ENCODE measurements at regions not wholly inside any gene's neighbourhood (a gene's known extent, or its start where the extent isn't known, plus 50 kb on each side); places are given as distances from the start of the nearest gene placed in this dataset.

GRCh38 chr5:104815212-104815611, 1252.6 kb upstream of the NUDT12 start:
- no peak for TF ChIP-seq ZFP3 (CRISPR knock-in tag; IDR thresholded peaks at IDR 0.05)
- no peak for TF ChIP-seq RARB (CRISPR knock-in tag; IDR thresholded peaks at IDR 0.05)
- TF ChIP-seq ZNF70 (CRISPR knock-in tag; IDR thresholded peaks at IDR 0.05): no peak
- no peak for TF ChIP-seq TCF4 (CRISPR knock-in tag; IDR thresholded peaks at IDR 0.05; ENCODE audit: borderline replicate concordance)
- no peak for TF ChIP-seq ZC3H10 (CRISPR knock-in tag; IDR thresholded peaks at IDR 0.05)
- TF ChIP-seq, protein P1, sequence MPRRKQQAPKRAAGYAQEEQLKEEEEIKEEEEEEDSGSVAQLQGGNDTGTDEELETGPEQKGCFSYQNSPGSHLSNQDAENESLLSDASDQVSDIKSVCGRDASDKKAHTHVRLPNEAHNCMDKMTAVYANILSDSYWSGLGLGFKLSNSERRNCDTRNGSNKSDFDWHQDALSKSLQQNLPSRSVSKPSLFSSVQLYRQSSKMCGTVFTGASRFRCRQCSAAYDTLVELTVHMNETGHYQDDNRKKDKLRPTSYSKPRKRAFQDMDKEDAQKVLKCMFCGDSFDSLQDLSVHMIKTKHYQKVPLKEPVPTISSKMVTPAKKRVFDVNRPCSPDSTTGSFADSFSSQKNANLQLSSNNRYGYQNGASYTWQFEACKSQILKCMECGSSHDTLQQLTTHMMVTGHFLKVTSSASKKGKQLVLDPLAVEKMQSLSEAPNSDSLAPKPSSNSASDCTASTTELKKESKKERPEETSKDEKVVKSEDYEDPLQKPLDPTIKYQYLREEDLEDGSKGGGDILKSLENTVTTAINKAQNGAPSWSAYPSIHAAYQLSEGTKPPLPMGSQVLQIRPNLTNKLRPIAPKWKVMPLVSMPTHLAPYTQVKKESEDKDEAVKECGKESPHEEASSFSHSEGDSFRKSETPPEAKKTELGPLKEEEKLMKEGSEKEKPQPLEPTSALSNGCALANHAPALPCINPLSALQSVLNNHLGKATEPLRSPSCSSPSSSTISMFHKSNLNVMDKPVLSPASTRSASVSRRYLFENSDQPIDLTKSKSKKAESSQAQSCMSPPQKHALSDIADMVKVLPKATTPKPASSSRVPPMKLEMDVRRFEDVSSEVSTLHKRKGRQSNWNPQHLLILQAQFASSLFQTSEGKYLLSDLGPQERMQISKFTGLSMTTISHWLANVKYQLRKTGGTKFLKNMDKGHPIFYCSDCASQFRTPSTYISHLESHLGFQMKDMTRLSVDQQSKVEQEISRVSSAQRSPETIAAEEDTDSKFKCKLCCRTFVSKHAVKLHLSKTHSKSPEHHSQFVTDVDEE (CRISPR knock-in tag; IDR thresholded peaks at IDR 0.05): no peak
- TF ChIP-seq GLIS3 (CRISPR knock-in tag; IDR thresholded peaks at IDR 0.05): no peak
- no peak for TF ChIP-seq PATZ1 (CRISPR knock-in tag; IDR thresholded peaks at IDR 0.05; ENCODE audit: borderline replicate concordance)
